OCI-LY3 (cell line): ENCODE measurements at regions not wholly inside any gene's neighbourhood (a gene's known extent, or its start where the extent isn't known, plus 50 kb on each side); places are given as distances from the start of the nearest gene placed in this dataset.

Experiments used
- EZH2phosphoT487 ChIP-seq: fragments of 200-600 bp; shearing (Covaris generic); IDR thresholded peaks from 2 replicates; pipeline ENCODE4 v1.6.1; 2018; ENCODE audit warnings: antibody characterized with exemption, mixed run types, low read depth
- TF ChIP-seq, protein P1 (sequence below): fragments of 200-600, 300-600 bp; sonication (generic); IDR thresholded peaks from 2 replicates; pipeline ENCODE4 v1.5.1; 2014; ENCODE audit warnings: antibody characterized with exemption, low read length, low read depth

DNA sequence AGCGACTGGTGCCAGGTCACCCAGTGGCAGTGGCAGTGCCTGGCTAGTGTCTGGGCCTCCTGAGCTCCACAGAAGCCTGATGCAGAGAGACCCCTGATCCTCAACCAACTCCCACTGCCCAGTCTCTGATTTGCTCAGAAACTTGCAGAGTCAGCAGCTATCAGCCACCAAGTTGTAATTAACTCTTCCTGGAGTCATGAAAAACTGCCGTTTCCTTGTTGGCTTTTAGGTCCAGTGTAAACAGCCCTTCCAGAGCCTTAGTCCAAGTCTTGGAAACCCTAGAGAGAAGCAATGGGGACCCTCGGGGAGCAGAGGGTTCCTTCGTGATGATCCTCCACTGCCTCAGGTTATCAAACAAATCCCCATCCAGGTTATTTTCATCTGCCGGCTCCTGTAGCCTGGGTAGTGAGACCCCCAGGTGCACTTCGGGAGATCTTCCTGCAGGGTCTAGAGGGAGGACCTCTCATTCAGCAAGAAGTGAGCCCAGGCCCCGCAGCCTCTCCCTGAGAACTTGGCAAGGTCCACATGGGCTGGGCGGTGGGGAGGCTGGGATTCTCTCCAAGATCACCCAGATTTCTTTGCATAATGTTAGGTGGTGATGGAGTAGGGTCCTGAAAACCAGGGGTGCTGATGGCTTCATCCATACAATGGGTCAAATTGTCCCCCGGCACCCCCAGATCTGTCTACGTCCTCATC is 137.7 kb upstream of the HDAC4 start:
- TF ChIP-seq, protein P1, sequence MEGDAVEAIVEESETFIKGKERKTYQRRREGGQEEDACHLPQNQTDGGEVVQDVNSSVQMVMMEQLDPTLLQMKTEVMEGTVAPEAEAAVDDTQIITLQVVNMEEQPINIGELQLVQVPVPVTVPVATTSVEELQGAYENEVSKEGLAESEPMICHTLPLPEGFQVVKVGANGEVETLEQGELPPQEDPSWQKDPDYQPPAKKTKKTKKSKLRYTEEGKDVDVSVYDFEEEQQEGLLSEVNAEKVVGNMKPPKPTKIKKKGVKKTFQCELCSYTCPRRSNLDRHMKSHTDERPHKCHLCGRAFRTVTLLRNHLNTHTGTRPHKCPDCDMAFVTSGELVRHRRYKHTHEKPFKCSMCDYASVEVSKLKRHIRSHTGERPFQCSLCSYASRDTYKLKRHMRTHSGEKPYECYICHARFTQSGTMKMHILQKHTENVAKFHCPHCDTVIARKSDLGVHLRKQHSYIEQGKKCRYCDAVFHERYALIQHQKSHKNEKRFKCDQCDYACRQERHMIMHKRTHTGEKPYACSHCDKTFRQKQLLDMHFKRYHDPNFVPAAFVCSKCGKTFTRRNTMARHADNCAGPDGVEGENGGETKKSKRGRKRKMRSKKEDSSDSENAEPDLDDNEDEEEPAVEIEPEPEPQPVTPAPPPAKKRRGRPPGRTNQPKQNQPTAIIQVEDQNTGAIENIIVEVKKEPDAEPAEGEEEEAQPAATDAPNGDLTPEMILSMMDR: no peak
- no peak for TF ChIP-seq EZH2phosphoT487
